NCI-H524 treated with DMSO at 0.1 percent for 48 hours (cell line): ENCODE measurements at regions not wholly inside any gene's neighbourhood (a gene's known extent, or its start where the extent isn't known, plus 50 kb on each side); places are given as distances from the start of the nearest gene placed in this dataset.

Experiments used
- DNase-seq: peaks from one replicate; lab custom pipeline; 2025; lab: John Stamatoyannopoulos, UW

GRCh38 chr22:27535452-27535851 is 266.1 kb downstream of the MN1 start:
- no peak for DNase-seq

- no peak for DNase-seq
Measured at GRCh38 chr22:27537501-27537900, 264.1 kb downstream of the MN1 start.

GRCh38 chr22:27538666-27539065 is 262.9 kb downstream of the MN1 start:
- no peak for DNase-seq

- DNase-seq, result no peak
Measured at GRCh38 chr22:27540247-27540646, 261.3 kb downstream of the MN1 start.

GRCh38 chr22:27540656-27541396 is 260.7 kb downstream of the MN1 start:
- no peak for DNase-seq

GRCh38 chr22:27541836-27542235 is 259.7 kb downstream of the MN1 start:
- DNase-seq, result no peak

- no peak for DNase-seq
Measured at GRCh38 chr22:27542602-27543001, 259.0 kb downstream of the MN1 start.

GRCh38 chr22:27543460-27543859 is 258.1 kb downstream of the MN1 start:
- no peak for DNase-seq

GRCh38 chr22:27545085-27545484 is 256.5 kb downstream of the MN1 start:
- no peak for DNase-seq

GRCh38 chr22:27546157-27546935 is 255.2 kb downstream of the MN1 start:
- DNase-seq, result no peak

GRCh38 chr22:27551402-27551801 is 250.2 kb downstream of the MN1 start:
- no peak for DNase-seq

- no peak for DNase-seq
Measured at GRCh38 chr22:27552176-27552575, 249.4 kb downstream of the MN1 start.

- no peak for DNase-seq
Measured at GRCh38 chr22:27552863-27553262, 248.7 kb downstream of the MN1 start.

GRCh38 chr22:27554106-27554811 is 247.3 kb downstream of the MN1 start:
- no peak for DNase-seq

- no peak for DNase-seq
Measured at GRCh38 chr22:27554841-27555456, 246.6 kb downstream of the MN1 start.

GRCh38 chr22:27556371-27556770 is 245.2 kb downstream of the MN1 start:
- DNase-seq, result no peak

GRCh38 chr22:27557286-27558008 is 244.1 kb downstream of the MN1 start:
- no peak for DNase-seq

GRCh38 chr22:27558658-27559371 is 242.7 kb downstream of the MN1 start:
- DNase-seq, result no peak

GRCh38 chr22:27560781-27561180 is 240.8 kb downstream of the MN1 start:
- DNase-seq, result no peak

GRCh38 chr22:27561286-27561904 is 240.2 kb downstream of the MN1 start:
- no peak for DNase-seq

GRCh38 chr22:27564806-27565205 is 236.8 kb downstream of the MN1 start:
- DNase-seq, result no peak
